GM12878 (cell line): ENCODE measurements at regions not wholly inside any gene's neighbourhood (a gene's known extent, or its start where the extent isn't known, plus 50 kb on each side); places are given as distances from the start of the nearest gene placed in this dataset.

ENCODE experiments used
- ATAC-seq: fragments of 200-7000 bp; cut with Tn5 transposase; 3 replicates; pipeline ENCODE4 v1.9.1; 2020; ENCODE audit warnings: mild to moderate bottlenecking, moderate library complexity
- BruUV-seq: library from RNA; stranded (reverse); fragments of 400-500 nt; replicated peaks from 2 replicates; lab custom pipeline; 2021; lab: Mats Ljungman, UMichigan
- CTCF ChIA-PET: fragments of 300-600 bp; sonication (Branson Sonifier 250); formaldehyde crosslinking; extraction: SDS; loops from one replicate; lab custom pipeline; 2021; ENCODE audit warnings: inconsistent platforms; lab: Yijun Ruan, JAX
- POLR2A ChIA-PET: fragments of 350-600 bp; formaldehyde crosslinking; extraction: SDS; loops from one replicate; lab custom pipeline; 2021; ENCODE audit warnings: inconsistent platforms; lab: Charles Lee
- RAD21 ChIA-PET: fragments of 300-600 bp; sonication (Branson Sonifier 250); formaldehyde crosslinking; loops from one replicate; lab custom pipeline; 2023; ENCODE audit warnings: antibody characterized with exemption; ENCODE audit not compliant: unreplicated experiment; lab: Charles Lee
- SMC1A ChIA-PET: fragments of 300-600 bp; sonication (Branson Sonifier 250); formaldehyde crosslinking; loops from one replicate; lab custom pipeline; 2023; ENCODE audit not compliant: unreplicated experiment, uncharacterized antibody; lab: Charles Lee
- DNase-seq: peaks from one replicate; pipeline ENCODE4 v3.0.0-alpha.2; 2011; ENCODE audit warnings: low read depth, low spot score
- FAIRE-seq: peaks from 3 replicates; lab custom pipeline; 2011; peaks lifted over from hg19 to GRCh38; lab: Jason Lieb, UNC
- H2AFZ ChIP-seq: 2 replicates; pipeline ENCODE4 v1.6.0; 2011; ENCODE audit warnings: low read depth, low read length, control low read depth; ENCODE audit not compliant: control insufficient read depth
- H3K27ac ChIP-seq: 2 replicates; pipeline ENCODE4 v1.5.1; 2011; ENCODE audit warnings: control low read depth; ENCODE audit not compliant: control insufficient read depth, insufficient read depth
- H3K27me3 ChIP-seq, 2 experiments: replicated peaks in 1 of 2; 2 replicates each; pipeline versions ENCODE4 v1.6.0 to v1.6.1; 2011; ENCODE audit warnings: low read length in 1 of 2; ENCODE audit not compliant: control insufficient read depth in 2 of 2, insufficient read depth in 2 of 2
- H3K36me3 ChIP-seq, 2 experiments: 2 replicates each; pipeline ENCODE4 v1.5.1; 2011; ENCODE audit warnings: low read length in 1 of 2; ENCODE audit not compliant: control insufficient read depth in 2 of 2, insufficient read depth in 2 of 2
- H3K4me1 ChIP-seq: 2 replicates; pipeline ENCODE4 v1.6.1; 2011; ENCODE audit warnings: mild to moderate bottlenecking, low read length, moderate library complexity, mixed read lengths; ENCODE audit not compliant: control insufficient read depth, insufficient read depth
- H3K4me2 ChIP-seq: 2 replicates; pipeline ENCODE4 v1.6.0; 2011; ENCODE audit warnings: control low read depth; ENCODE audit not compliant: control insufficient read depth, insufficient read depth
- H3K4me3 ChIP-seq: fragments of 200-600 bp; sonication (generic); 2 replicates; pipeline ENCODE4 v1.5.1; 2016
- H3K79me2 ChIP-seq: 2 replicates; pipeline ENCODE4 v1.6.0; 2011; ENCODE audit warnings: low read length; ENCODE audit not compliant: control insufficient read depth, insufficient read depth
- H3K9ac ChIP-seq: 2 replicates; pipeline ENCODE4 v1.8.0; 2011; ENCODE audit warnings: low read length, control low read depth, mixed read lengths; ENCODE audit not compliant: control insufficient read depth, insufficient read depth
- H3K9me3 ChIP-seq: replicated peaks from 3 replicates; pipeline ENCODE4 v1.5.1; 2011; ENCODE audit warnings: mild to moderate bottlenecking, low read length; ENCODE audit not compliant: control insufficient read depth, insufficient read depth
- H4K20me1 ChIP-seq: 2 replicates; pipeline ENCODE4 v1.6.0; 2011; ENCODE audit not compliant: control insufficient read depth, insufficient read depth
- BCLAF1 ChIP-seq: fragments of 450-650 bp; IDR thresholded peaks from 2 replicates; pipeline ENCODE4 v1.6.1; 2017; ENCODE audit warnings: antibody characterized with exemption, mild to moderate bottlenecking, moderate library complexity
- CREB1 ChIP-seq: IDR thresholded peaks from 2 replicates; pipeline ENCODE4 v1.6.1; 2012; ENCODE audit warnings: low read depth, mild to moderate bottlenecking, inconsistent platforms
- E2F4 ChIP-seq: IDR thresholded peaks from 2 replicates; pipeline ENCODE4 v1.6.1; 2012; ENCODE audit warnings: low read depth, low read length, improper control_type of control experiment
- EED ChIP-seq: sonication (generic); IDR thresholded peaks from 2 replicates; pipeline ENCODE4 v1.6.1; 2016; ENCODE audit warnings: antibody characterized with exemption, low read depth
- MXI1 ChIP-seq: fragments of 150-350 bp; IDR thresholded peaks from 2 replicates; pipeline ENCODE4 v1.6.1; 2011; ENCODE audit warnings: low read depth, mild to moderate bottlenecking, inconsistent platforms, low read length, improper control_type of control experiment
- NFIC ChIP-seq: IDR thresholded peaks from 2 replicates; pipeline ENCODE4 v1.6.1; 2012; ENCODE audit warnings: low read depth, mild to moderate bottlenecking, inconsistent platforms, low read length, moderate library complexity
- NRF1 ChIP-seq: conservative IDR thresholded peaks from 2 replicates; pipeline ENCODE4 v1.6.1; 2011; ENCODE audit warnings: mild to moderate bottlenecking, low read depth, low read length, improper control_type of control experiment
- POU2F2 ChIP-seq: IDR thresholded peaks from 3 replicates; pipeline ENCODE4 v1.6.1; 2011; ENCODE audit warnings: low read depth, mild to moderate bottlenecking, low read length, borderline replicate concordance
- RBBP5 ChIP-seq: fragments of 200-600 bp; sonication (generic); conservative IDR thresholded peaks from 2 replicates; pipeline ENCODE4 v1.6.1; 2016
- RELA ChIP-seq: fragments of 450-650 bp; IDR thresholded peaks from 2 replicates; pipeline ENCODE4 v1.8.0; 2014; ENCODE audit warnings: borderline replicate concordance; ENCODE audit not compliant: partially characterized antibody
- SPI1 ChIP-seq: IDR thresholded peaks from 2 replicates; pipeline ENCODE4 v1.6.1; 2011; ENCODE audit warnings: low read depth, mild to moderate bottlenecking, low read length, moderate library complexity, borderline replicate concordance; ENCODE audit not compliant: insufficient read depth
- SRF ChIP-seq, 2 experiments: IDR thresholded peaks; 2 replicates each; pipeline ENCODE4 v1.6.1; 2011; ENCODE audit warnings: low read depth in 2 of 2, low read length in 2 of 2, mild to moderate bottlenecking in 1 of 2, moderate library complexity in 1 of 2
- TARDBP ChIP-seq: IDR thresholded peaks from 2 replicates; pipeline ENCODE4 v1.6.1; 2016; ENCODE audit warnings: borderline replicate concordance
- ZBTB33 ChIP-seq: fragments of 450-650 bp; IDR thresholded peaks from 2 replicates; pipeline ENCODE4 v1.6.1; 2017; ENCODE audit warnings: mild to moderate bottlenecking
- ZNF207 ChIP-seq: fragments of 450-650 bp; IDR thresholded peaks from 2 replicates; pipeline ENCODE4 v1.6.1; 2014; ENCODE audit warnings: antibody characterized with exemption, mild to moderate bottlenecking, borderline replicate concordance
- ZNF687 ChIP-seq: fragments of 450-650 bp; IDR thresholded peaks from 2 replicates; pipeline ENCODE4 v1.6.1; 2017; ENCODE audit warnings: mild to moderate bottlenecking, moderate library complexity
- WGBS: methylation state at CpG from one replicate; pipeline ENCODE4 v1.1.6; 2016; ENCODE audit warnings: low lambda C conversion rate; ENCODE audit not compliant: insufficient replicate concordance, insufficient coverage; ENCODE audit errors: missing lambda C conversion rate; 5-methylcytosine and 5-hydroxymethylcytosine counted together
- in situ Hi-C: fragments of 300-500 bp; cut with MboI; formaldehyde crosslinking; loops from 9 replicates; pipeline ENCODE4 v1.14.3; 2018; ENCODE audit warnings: mixed read lengths
- intact Hi-C: fragments of 100-400 bp; cut with micrococcal nuclease; formaldehyde crosslinking; loops from one replicate; pipeline ENCODE4 v1.14.2; 2022; ENCODE audit not compliant: unreplicated experiment

GRCh38 chr18:4878480-4878879 lies 318.6 kb downstream of the AKAIN1 start:
- no peaks in the 10 kb centered on the region for H4K20me1 ChIP-seq
- POLR2A ChIA-PET = no interaction called here
- TF ChIP-seq CREB1 (no peak), E2F4 (no peak), RBBP5 (no peak), SPI1 (no peak), BCLAF1 (no peak), ZBTB33 (no peak), TARDBP (no peak), EED (no peak), ZNF207 (no peak), ZNF687 (no peak), NFIC (no peak), NRF1 (no peak), RELA (no peak), POU2F2 (no peak), SRF (IDR thresholded peaks at IDR 0.05; ENCODE audit: low read depth in 2 of 2, low read length in 2 of 2) (no peak), MXI1 (no peak)
- no peak for DNase-seq
- no peaks in the 10 kb centered on the region for H3K27me3 ChIP-seq
- intact Hi-C loops = no loop called here
- in situ Hi-C loops = no loop called here
- H3K36me3 ChIP-seq = no peaks in the 10 kb centered on the region
- H3K27ac ChIP-seq = no peak overlapping the region
- WGBS = 23% methylated on average over 4 of the region's 4 CpGs
- no peak for ATAC-seq
- SMC1A ChIA-PET = interaction anchor here (1.3 kb wide), 1 partner anchor 237 kb away, joined by 4 read pairs; no protein-coding TSS in a partner anchor
- RAD21 ChIA-PET = no interaction called here
- no peaks in the 10 kb centered on the region for H3K79me2 ChIP-seq
- CTCF ChIA-PET = interaction anchor here (1.5 to 1.8 kb wide), 3 partner anchors 10 to 772 kb away, joined by 3 to 4 read pairs (median 3); no protein-coding TSS in a partner anchor
- BruUV-seq = no TSS peak
- no peak overlapping the region for H3K9ac ChIP-seq
- H2AFZ ChIP-seq = no peak overlapping the region
- no peak for FAIRE-seq
- H3K4me3 ChIP-seq = no peak overlapping the region
- H3K4me1 ChIP-seq = no peaks in the 10 kb centered on the region
- H3K4me2 ChIP-seq = no peak overlapping the region
- no peaks in the 10 kb centered on the region for H3K9me3 ChIP-seq
